PC-9 (cell line): ENCODE measurements at regions not wholly inside any gene's neighbourhood (a gene's known extent, or its start where the extent isn't known, plus 50 kb on each side); places are given as distances from the start of the nearest gene placed in this dataset.

Source experiments
- EZH2 ChIP-seq: fragments of 200-600 bp; sonication (generic); IDR thresholded peaks from 2 replicates; pipeline ENCODE4 v1.8.0; 2017; ENCODE audit warnings: antibody characterized with exemption, low read depth
- TF ChIP-seq, protein P1 (sequence below): fragments of 200-600 bp; sonication (generic); conservative IDR thresholded peaks from 2 replicates; pipeline ENCODE4 v1.6.1; 2017; ENCODE audit warnings: mixed run types, antibody characterized with exemption, mild to moderate bottlenecking, moderate library complexity

DNA sequence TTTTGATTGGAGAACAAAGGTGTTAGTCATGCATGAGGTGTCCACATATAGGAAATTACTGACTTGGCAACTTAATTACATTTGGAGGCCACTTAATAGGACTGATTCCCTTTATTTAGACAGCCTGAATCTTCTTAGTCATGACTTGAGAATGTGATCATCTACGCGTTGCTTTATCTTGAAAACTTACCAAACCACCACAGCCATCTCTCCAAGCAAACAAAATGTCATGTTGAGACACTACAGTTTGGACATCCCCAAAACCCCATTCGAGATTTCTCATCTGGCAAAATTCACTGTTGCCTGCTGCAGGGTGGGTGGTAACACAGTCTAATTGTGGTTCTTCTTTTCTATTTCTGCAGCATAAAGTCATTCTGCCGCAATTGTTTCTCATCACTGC lies 176.5 kb upstream of the CDH5 start:
- TF ChIP-seq, protein P1, sequence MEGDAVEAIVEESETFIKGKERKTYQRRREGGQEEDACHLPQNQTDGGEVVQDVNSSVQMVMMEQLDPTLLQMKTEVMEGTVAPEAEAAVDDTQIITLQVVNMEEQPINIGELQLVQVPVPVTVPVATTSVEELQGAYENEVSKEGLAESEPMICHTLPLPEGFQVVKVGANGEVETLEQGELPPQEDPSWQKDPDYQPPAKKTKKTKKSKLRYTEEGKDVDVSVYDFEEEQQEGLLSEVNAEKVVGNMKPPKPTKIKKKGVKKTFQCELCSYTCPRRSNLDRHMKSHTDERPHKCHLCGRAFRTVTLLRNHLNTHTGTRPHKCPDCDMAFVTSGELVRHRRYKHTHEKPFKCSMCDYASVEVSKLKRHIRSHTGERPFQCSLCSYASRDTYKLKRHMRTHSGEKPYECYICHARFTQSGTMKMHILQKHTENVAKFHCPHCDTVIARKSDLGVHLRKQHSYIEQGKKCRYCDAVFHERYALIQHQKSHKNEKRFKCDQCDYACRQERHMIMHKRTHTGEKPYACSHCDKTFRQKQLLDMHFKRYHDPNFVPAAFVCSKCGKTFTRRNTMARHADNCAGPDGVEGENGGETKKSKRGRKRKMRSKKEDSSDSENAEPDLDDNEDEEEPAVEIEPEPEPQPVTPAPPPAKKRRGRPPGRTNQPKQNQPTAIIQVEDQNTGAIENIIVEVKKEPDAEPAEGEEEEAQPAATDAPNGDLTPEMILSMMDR: no peak
- no peak for TF ChIP-seq EZH2
